Natural killer cell treated with Interleukin-12 subunit alpha and Interleukin-12 subunit beta and Interleukin-15 and Interleukin-18, amount 100 ng/mL, for 72 hours (primary cell): ENCODE measurements at regions not wholly inside any gene's neighbourhood (a gene's known extent, or its start where the extent isn't known, plus 50 kb on each side); places are given as distances from the start of the nearest gene placed in this dataset.
"Not testable (repeated sequence)": the region's sequence is repeated elsewhere in the genome, so short reads cannot be mapped to it uniquely, and the experiment has no call there.

Experiments used
- ATAC-seq, 2 donors: fragments of 150-1000 bp; cut with Tn5 transposase in 1 of 2; sonication (Bioruptor Pico), chemical (Tn5 transposase) in 1 of 2; 2 replicates each; pipeline ENCODE4 v1.10.0; 2021
- DNase-seq: peaks from one replicate; pipeline ENCODE4 v3.0.0; 2022; ENCODE audit warnings: low spot score
- H3K27ac Mint-ChIP-seq, 2 donors: 1 replicate in 1 of 2; 2 replicates in 1 of 2; pipeline ENCODE4 v1.8.0; 2022; ENCODE audit warnings: mixed read lengths in 2 of 2, mild to moderate bottlenecking in 1 of 2, moderate library complexity in 1 of 2
- H3K27me3 Mint-ChIP-seq, 2 donors: 1 replicate in 1 of 2; 2 replicates in 1 of 2; pipeline ENCODE4 v1.8.0; 2022; ENCODE audit warnings: mixed read lengths in 2 of 2
- H3K36me3 Mint-ChIP-seq: one replicate; pipeline ENCODE4 v1.8.0; 2022; ENCODE audit warnings: mixed read lengths
- H3K4me1 Mint-ChIP-seq, 2 donors: 1 replicate in 1 of 2; 2 replicates in 1 of 2; pipeline ENCODE4 v1.8.0; 2022; ENCODE audit warnings: low read depth in 2 of 2, mixed read lengths in 2 of 2, mild to moderate bottlenecking in 1 of 2
- H3K4me3 Mint-ChIP-seq: one replicate; pipeline ENCODE4 v1.8.0; 2022; ENCODE audit warnings: mixed read lengths
- H3K9me3 Mint-ChIP-seq: 2 replicates; pipeline ENCODE4 v1.8.0; 2022; ENCODE audit warnings: mixed read lengths

GRCh38 chr7:75201606-75202079, 109.3 kb downstream of the GTF2IRD2B start:
- not testable (repeated sequence) for H3K4me3 Mint-ChIP-seq, H3K36me3 Mint-ChIP-seq, H3K27ac Mint-ChIP-seq, DNase-seq, ATAC-seq, H3K9me3 Mint-ChIP-seq, H3K27me3 Mint-ChIP-seq, H3K4me1 Mint-ChIP-seq

- not testable (repeated sequence) for H3K4me3 Mint-ChIP-seq, ATAC-seq, H3K36me3 Mint-ChIP-seq, H3K4me1 Mint-ChIP-seq, H3K27me3 Mint-ChIP-seq, H3K27ac Mint-ChIP-seq, H3K9me3 Mint-ChIP-seq, DNase-seq
These were observed 113.1 kb downstream of the GTF2IRD2B start for GRCh38 chr7:75205367-75206085.

- H3K27me3 Mint-ChIP-seq, H3K4me3 Mint-ChIP-seq, H3K9me3 Mint-ChIP-seq, H3K4me1 Mint-ChIP-seq, H3K36me3 Mint-ChIP-seq, ATAC-seq, DNase-seq, H3K27ac Mint-ChIP-seq: not testable (repeated sequence)
These were observed 123.1 kb downstream of the GTF2IRD2B start for GRCh38 chr7:75215460-75215859.

GRCh38 chr7:75216963-75217362, 124.6 kb downstream of the GTF2IRD2B start:
- H3K4me1 Mint-ChIP-seq, H3K36me3 Mint-ChIP-seq, ATAC-seq, DNase-seq, H3K9me3 Mint-ChIP-seq, H3K4me3 Mint-ChIP-seq, H3K27me3 Mint-ChIP-seq, H3K27ac Mint-ChIP-seq: not testable (repeated sequence)

DNA sequence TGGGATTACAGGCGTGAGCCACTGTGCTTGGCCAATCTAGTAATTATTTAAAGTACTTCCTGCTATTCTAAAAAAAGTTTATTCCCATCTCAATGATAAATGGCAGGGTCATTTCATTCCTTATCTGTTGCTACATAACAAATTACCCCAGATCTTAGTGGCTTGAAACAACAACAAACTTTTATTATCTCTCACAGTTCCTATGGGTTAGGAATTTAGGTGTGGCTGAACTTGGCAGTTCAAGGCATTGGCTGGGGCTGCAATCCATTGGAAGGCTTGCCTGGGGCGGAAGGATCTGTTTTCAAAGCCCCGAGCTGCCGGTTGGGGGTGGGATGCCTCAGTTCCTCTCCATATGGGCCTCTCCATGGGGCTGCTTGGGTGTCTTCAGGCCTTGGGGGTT, 133.7 kb downstream of the GTF2IRD2B start:
- ATAC-seq, H3K4me1 Mint-ChIP-seq, H3K36me3 Mint-ChIP-seq, H3K27ac Mint-ChIP-seq, H3K27me3 Mint-ChIP-seq, DNase-seq, H3K9me3 Mint-ChIP-seq, H3K4me3 Mint-ChIP-seq: not testable (repeated sequence)

- H3K9me3 Mint-ChIP-seq, ATAC-seq, H3K4me1 Mint-ChIP-seq, DNase-seq, H3K27ac Mint-ChIP-seq, H3K4me3 Mint-ChIP-seq, H3K36me3 Mint-ChIP-seq, H3K27me3 Mint-ChIP-seq: not testable (repeated sequence)
These were observed 137.2 kb downstream of the GTF2IRD2B start for GRCh38 chr7:75229558-75229957.

DNA sequence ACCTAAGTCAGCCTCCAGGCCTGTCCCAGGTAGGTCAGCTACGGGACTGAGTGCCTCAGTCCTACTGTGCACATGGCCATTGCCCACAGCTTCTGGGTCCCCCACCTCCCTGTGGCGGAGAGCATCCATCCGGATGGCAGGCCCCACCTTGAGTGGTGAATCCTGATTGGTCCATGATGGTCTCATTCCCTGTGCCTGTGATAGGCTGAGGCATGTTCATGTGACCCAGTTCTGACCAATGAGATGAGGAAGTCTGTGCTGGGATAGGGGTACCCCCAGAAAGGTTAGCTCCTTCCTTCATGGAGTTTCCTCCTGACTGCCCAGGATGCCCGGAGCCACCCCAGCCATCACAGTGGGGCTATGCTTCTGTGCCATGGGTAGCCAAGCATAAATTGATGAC, 138.2 kb downstream of the GTF2IRD2B start:
- not testable (repeated sequence) for H3K4me1 Mint-ChIP-seq, H3K4me3 Mint-ChIP-seq, DNase-seq, H3K27ac Mint-ChIP-seq, H3K9me3 Mint-ChIP-seq, H3K36me3 Mint-ChIP-seq, H3K27me3 Mint-ChIP-seq
- peak in 1 of 2 donors; percentile 11 for ATAC-seq

DNA sequence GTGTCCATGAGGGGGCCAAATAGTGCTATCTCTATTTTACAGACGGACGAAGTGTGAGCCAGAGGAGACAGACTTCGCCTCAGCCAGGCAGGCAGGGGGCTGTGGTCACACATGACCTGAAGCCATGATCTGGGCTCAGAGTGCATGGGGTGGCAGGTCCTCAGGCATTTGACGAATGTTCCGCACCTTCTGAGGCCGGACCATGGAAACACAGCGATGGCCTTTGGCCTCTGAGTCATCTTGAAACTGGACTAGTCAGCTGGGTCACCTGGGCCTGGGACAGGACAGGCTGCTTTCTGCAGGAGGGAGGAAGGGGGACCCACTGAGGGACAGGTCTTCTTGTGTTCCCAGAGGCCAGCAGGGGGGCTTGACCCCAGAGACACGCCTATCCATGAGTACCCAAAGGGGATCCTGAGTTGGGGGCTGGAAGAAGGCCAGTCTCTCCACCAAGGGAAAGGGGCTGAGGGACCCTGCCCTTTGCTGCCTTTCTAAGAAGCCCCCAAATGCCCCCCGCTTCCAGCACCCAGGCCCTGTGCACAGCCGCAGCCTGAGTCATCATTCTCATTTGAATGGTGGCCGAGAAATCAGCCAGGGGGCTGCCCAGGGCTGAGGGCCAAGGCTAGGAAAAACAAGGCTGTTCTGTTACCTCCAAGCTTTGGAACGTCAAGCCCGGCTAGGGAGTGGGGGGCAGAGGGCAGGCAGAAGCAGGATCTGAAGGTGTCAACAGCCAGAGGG, 142.9 kb downstream of the GTF2IRD2B start:
- H3K27me3 Mint-ChIP-seq, H3K4me1 Mint-ChIP-seq, H3K27ac Mint-ChIP-seq, H3K36me3 Mint-ChIP-seq, ATAC-seq, H3K9me3 Mint-ChIP-seq, DNase-seq, H3K4me3 Mint-ChIP-seq: not testable (repeated sequence)

- H3K4me1 Mint-ChIP-seq, H3K27me3 Mint-ChIP-seq, H3K36me3 Mint-ChIP-seq, H3K4me3 Mint-ChIP-seq, DNase-seq, H3K27ac Mint-ChIP-seq, ATAC-seq, H3K9me3 Mint-ChIP-seq: not testable (repeated sequence)
These were observed 143.4 kb downstream of the GTF2IRD2B start for GRCh38 chr7:75235827-75236167.

DNA sequence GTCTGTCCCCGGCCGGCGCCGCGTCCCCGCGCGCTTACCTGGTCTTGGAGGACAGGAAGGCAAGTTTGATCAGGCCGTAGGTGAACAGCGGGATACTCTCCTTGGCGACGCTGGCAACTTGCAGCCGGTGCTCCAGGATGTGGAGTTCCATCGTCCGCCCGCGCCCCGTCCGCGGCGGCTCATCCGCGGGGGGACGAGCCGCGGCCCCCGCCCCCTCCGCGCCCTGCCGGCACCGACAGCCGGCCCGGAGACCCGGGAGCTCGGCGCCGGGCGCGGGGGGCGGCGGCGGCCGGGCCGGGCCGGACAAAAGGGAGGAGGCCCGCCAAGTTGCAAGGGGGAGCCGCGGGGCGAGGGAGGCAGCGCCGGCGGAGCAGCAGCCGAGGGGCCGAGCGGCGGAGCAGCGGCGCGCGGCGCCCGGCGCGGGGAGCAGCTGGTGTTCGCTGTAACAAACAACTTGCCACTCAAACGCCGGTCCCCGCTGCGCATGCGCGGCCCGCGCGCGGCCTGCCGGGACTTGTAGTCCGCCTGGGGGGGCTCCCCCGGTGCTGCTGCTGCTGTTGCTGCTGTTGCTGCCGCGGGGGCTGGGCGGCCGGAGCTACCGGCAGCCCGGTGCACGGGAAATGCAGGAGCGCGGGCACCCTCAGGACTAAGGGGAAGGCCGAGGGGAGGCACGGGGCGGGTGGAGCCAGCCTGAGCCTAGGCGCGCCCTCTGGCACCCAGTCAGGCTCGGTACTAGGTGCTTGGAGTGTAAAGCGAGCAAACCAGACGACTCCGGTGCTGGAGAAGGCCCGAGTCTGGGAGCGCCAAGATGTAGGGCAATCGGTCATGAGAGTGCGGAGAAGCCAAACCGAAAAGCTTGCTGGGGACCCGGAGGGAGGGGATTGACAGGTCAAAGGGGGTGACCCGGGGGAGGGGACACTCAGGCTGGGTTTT, 145.1 kb downstream of the GTF2IRD2B start:
- not testable (repeated sequence) for H3K4me3 Mint-ChIP-seq, DNase-seq
- peak; percentile 96 to 97 for ATAC-seq

DNA sequence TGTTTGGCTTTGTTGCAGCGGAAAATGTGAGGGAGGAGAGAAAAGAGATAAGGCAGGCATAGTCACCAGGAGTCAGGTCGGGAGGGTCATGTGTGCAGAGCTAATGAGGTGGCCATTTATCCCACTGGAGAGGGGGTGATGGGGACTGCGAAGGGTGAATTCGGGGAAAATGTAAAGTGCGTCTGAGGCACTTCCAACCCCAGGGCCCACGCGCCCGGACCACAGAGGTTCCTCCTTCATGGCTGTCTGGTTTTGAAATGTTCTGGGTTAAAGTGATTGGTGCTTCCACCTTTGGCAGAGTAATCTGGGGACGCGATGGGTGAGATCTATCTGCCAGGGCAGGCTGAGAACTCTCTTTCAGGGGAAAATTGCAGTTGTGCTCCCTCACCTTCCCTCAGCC, 145.9 kb downstream of the GTF2IRD2B start:
- not testable (repeated sequence) for H3K4me3 Mint-ChIP-seq, H3K4me1 Mint-ChIP-seq, H3K27ac Mint-ChIP-seq, H3K9me3 Mint-ChIP-seq, H3K27me3 Mint-ChIP-seq, ATAC-seq, H3K36me3 Mint-ChIP-seq, DNase-seq

More for the DNA sequence above, 145.1 kb downstream of the GTF2IRD2B start:
- not testable (repeated sequence) for H3K9me3 Mint-ChIP-seq, H3K27me3 Mint-ChIP-seq, H3K4me1 Mint-ChIP-seq, H3K27ac Mint-ChIP-seq, H3K36me3 Mint-ChIP-seq

DNA sequence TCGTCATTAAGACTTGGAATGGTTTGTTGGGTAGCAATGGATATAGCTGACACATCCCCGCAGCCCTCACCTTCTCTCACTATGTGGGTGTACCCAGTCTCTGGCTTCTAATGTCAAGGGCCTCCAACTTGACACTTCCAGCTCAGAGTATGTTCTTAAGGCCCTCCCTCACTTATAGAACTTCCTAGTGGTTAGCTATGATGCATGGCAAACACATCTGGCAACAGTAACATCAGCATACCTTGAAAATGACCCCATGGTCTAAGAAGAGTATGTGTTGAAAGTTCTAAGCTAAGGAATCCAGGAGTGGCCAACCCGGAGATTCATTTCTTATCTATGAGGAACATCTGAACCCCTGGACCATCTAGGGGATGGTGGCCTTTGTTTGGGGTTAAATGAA, 151.2 kb downstream of the GTF2IRD2B start:
- not testable (repeated sequence) for ATAC-seq, H3K4me3 Mint-ChIP-seq, DNase-seq, H3K27ac Mint-ChIP-seq, H3K9me3 Mint-ChIP-seq, H3K27me3 Mint-ChIP-seq, H3K4me1 Mint-ChIP-seq, H3K36me3 Mint-ChIP-seq

GRCh38 chr7:75248216-75248615, 147.2 kb upstream of the TRIM73 start:
- not testable (repeated sequence) for ATAC-seq, DNase-seq, H3K4me3 Mint-ChIP-seq

GRCh38 chr7:75254238-75254637, 141.2 kb upstream of the TRIM73 start:
- not testable (repeated sequence) for H3K27me3 Mint-ChIP-seq, H3K27ac Mint-ChIP-seq

More at GRCh38 chr7:75248216-75248615, 147.2 kb upstream of the TRIM73 start:
- not testable (repeated sequence) for H3K27ac Mint-ChIP-seq, H3K27me3 Mint-ChIP-seq, H3K36me3 Mint-ChIP-seq, H3K9me3 Mint-ChIP-seq, H3K4me1 Mint-ChIP-seq

More at GRCh38 chr7:75254238-75254637, 141.2 kb upstream of the TRIM73 start:
- not testable (repeated sequence) for H3K36me3 Mint-ChIP-seq, H3K9me3 Mint-ChIP-seq, H3K4me1 Mint-ChIP-seq, DNase-seq, ATAC-seq, H3K4me3 Mint-ChIP-seq
